Memory B cell (primary cell): ENCODE measurements at regions not wholly inside any gene's neighbourhood (a gene's known extent, or its start where the extent isn't known, plus 50 kb on each side); places are given as distances from the start of the nearest gene placed in this dataset.
"Not testable (repeated sequence)": the region's sequence is repeated elsewhere in the genome, so short reads cannot be mapped to it uniquely, and the experiment has no call there.

Source experiments
- ATAC-seq: fragments of 150-1000 bp; cut with Tn5 transposase; 2 replicates; pipeline ENCODE4 v1.10.0; 2021; ENCODE audit warnings: low read depth, mild to moderate bottlenecking, moderate library complexity
- DNase-seq, 2 donors: peaks; one replicate each; pipeline ENCODE4 v3.0.0; 2022; ENCODE audit warnings: low spot score in 2 of 2
- H3K27ac Mint-ChIP-seq: one replicate; pipeline ENCODE4 v1.8.0; 2022; ENCODE audit warnings: mild to moderate bottlenecking, moderate library complexity, mixed read lengths
- H3K27me3 Mint-ChIP-seq: one replicate; pipeline ENCODE4 v1.8.0; 2022; ENCODE audit warnings: mixed read lengths
- H3K36me3 Mint-ChIP-seq: one replicate; pipeline ENCODE4 v1.8.0; 2022; ENCODE audit warnings: mild to moderate bottlenecking, mixed read lengths
- H3K4me1 Mint-ChIP-seq: one replicate; pipeline ENCODE4 v1.8.0; 2022; ENCODE audit warnings: mixed read lengths
- H3K4me3 Mint-ChIP-seq: one replicate; pipeline ENCODE4 v1.8.0; 2022; ENCODE audit warnings: mild to moderate bottlenecking, moderate library complexity, mixed read lengths
- H3K9me3 Mint-ChIP-seq: one replicate; pipeline ENCODE4 v1.8.0; 2022; ENCODE audit warnings: mixed read lengths

DNA sequence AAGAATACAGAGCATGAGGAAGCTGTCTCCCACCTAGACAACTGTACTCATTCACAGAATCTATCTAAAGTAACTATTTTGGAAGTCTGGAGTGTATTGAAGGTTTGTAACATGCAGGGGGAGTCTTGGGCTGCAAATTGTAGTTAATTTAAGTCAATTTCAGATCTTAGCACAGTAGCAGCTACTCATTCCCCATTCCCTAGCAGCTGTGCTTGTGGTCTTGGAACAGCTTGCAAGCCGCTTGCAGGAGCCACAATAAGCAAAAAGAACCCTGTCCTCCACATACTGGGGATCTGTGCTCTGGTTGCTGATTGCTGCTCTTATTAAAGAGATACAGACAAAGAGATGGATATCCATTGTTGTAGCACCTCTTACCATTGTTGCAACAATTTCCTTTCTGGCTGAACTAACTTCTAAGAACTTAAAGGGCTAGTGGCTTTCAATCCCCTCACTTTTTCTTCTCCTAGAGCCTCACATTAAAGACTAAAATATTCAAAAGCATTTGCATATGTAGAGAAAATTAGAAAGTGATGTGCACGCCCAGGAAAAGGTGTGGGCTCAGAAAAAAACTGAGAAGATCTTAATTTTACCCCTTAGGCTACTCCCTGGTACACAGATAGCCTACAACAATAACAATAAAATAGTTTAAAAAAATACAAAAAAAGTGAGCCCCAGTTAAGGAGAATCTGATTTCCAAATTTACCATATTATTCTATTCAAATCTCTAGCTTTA is 1775.1 kb upstream of the PIK3C3 start:
- Mint-ChIP-seq H3K27me3 (no peaks in the 10 kb centered on the region), H3K9me3 (peaks cover 8% of the 10 kb centered on the region), H3K36me3 (no peaks in the 10 kb centered on the region), H3K27ac (no peak overlapping the region), H3K4me3 (no peak overlapping the region), H3K4me1 (no peaks in the 10 kb centered on the region)
- ATAC-seq (no peak), DNase-seq (no peak)

DNA sequence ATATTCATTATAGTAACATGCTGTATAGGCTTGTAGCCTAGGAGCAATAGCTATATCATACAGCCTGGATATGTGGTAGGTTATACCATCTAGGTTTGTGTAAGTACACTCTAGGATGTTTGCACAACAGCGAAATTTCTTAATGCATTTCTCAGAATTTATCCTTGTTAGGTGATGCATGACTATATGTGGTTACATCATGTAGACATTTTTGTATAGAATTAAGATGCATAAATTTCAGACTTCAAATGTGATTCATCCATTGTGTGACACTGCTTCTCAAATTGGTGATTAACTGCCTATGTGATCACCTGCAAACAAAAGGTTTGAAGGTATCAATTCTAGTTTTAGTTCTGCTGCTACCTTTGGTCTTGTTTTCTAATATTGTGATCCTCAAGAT is 1787.0 kb upstream of the PIK3C3 start:
- no peaks in the 10 kb centered on the region for H3K36me3 Mint-ChIP-seq
- no peak for ATAC-seq
- H3K27ac Mint-ChIP-seq = no peak overlapping the region
- no peak for DNase-seq
- H3K9me3 Mint-ChIP-seq = peaks cover 3% of the 10 kb centered on the region
- no peaks in the 10 kb centered on the region for H3K4me1 Mint-ChIP-seq
- no peaks in the 10 kb centered on the region for H3K27me3 Mint-ChIP-seq
- no peak overlapping the region for H3K4me3 Mint-ChIP-seq

DNA sequence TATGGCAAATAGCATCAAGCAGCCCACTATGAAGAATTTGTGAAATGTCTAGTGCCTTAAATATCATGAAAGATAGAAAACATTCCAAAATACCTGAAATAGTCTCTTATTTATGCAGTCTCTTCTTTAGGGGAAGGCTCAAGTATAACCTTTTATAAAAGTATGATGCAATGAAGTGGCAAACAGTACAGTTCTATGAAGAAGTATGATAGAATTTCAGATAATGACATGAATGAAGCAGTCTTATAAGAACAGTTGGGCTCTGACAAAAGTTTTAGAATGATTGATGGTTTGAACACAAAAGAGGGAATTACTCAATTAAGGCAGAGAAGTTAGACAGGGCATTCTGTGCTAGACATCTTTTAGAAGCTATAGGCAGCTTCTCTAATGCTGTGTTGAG is 1791.8 kb upstream of the PIK3C3 start:
- DNase-seq = no peak
- H3K9me3 Mint-ChIP-seq = peaks cover 2% of the 10 kb centered on the region
- H3K27me3 Mint-ChIP-seq = no peaks in the 10 kb centered on the region
- no peak overlapping the region for H3K27ac Mint-ChIP-seq
- no peak for ATAC-seq
- no peaks in the 10 kb centered on the region for H3K36me3 Mint-ChIP-seq
- no peak overlapping the region for H3K4me3 Mint-ChIP-seq
- no peaks in the 10 kb centered on the region for H3K4me1 Mint-ChIP-seq

DNA sequence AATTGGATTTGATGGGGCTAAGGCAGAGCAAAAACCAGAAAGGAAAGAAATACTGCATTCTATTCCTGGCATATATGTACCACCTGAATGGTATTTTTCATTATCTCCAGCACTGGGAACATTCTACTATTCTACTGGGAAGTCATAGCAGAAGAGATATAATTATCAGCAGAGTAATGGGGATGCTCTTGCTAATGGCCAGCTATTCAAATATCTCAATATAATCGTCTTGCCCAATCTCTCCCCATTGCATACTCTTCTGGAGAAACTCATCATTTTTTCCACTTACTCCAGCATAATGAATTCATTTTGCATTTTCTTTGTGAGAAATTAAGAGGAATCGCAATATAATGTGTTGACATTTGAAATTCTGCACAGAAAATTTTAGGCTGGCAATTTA is 1794.7 kb upstream of the PIK3C3 start:
- no peak for DNase-seq
- H3K4me1 Mint-ChIP-seq = no peaks in the 10 kb centered on the region
- no peaks in the 10 kb centered on the region for H3K36me3 Mint-ChIP-seq
- H3K27ac Mint-ChIP-seq = no peak overlapping the region
- H3K27me3 Mint-ChIP-seq = no peaks in the 10 kb centered on the region
- no peak overlapping the region for H3K4me3 Mint-ChIP-seq
- peaks cover 5% of the 10 kb centered on the region for H3K9me3 Mint-ChIP-seq
- no peak for ATAC-seq

DNA sequence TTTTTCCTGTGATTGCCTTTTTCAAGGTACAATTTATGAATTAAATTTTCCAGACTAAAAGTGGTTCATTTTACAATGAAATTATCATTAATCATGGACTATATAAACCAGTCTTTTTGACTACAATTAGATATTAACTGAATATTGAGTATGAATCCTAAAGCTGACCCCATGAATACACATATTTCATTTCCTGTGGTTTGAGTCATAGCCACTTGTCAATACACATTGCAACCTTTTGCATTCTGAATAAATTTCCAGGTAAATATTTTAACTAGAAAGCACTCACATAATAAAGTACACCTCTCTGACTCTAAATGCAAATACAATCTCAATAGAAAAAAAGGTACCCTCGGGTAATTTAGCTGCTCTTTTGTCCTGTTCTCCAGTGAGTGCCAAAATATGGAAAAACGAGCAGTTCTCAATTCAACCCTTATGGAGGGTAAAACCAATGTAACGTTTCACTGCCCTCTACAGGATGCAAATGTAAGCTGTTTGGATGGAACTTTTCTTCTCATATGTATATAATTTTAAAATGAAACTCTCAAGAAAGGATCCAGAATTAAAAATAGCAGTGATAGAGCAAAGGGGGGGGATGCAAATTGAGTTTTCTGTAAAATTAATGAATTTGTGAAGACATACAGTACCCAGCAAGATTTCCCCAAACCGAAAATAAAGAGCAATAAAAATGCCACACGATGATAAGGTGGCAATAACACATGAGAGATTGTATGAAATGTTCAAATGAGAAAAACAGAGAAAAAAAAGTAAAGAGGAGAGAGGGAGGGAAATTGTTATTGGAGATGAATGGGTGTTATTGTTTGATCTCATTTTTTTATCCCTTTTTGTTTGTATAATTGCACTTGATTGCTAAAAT is 1795.7 kb upstream of the PIK3C3 start:
- DNase-seq (no peak), ATAC-seq (no peak)
- H3K27ac Mint-ChIP-seq = no peak overlapping the region
- no peaks in the 10 kb centered on the region for H3K36me3 Mint-ChIP-seq
- no peak overlapping the region for H3K4me3 Mint-ChIP-seq
- H3K9me3 Mint-ChIP-seq = peaks cover 5% of the 10 kb centered on the region
- no peaks in the 10 kb centered on the region for H3K27me3 Mint-ChIP-seq
- no peaks in the 10 kb centered on the region for H3K4me1 Mint-ChIP-seq

DNA sequence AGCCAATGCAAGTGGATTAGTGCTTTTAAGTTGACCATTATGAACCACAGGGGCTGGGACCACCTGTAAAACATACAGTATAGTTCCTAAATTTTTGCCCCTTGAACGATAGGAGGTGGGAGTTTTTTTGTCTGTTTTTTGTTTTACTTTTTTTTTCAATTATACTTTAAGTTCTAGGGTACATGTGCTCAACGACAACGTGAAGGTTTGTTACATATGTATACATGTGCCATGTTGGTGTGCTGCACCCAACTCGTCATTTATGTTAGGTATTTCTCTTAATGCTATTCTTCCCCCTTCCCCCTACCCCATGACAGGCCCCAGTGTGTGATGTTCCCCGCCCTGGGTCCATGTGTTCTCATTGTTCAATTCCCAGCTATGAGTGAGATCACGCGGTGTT is 1797.9 kb upstream of the PIK3C3 start:
- no peak for ATAC-seq
- Mint-ChIP-seq H3K36me3 (no peaks in the 10 kb centered on the region), H3K27ac (no peak overlapping the region), H3K9me3 (peaks cover 4% of the 10 kb centered on the region), H3K27me3 (no peaks in the 10 kb centered on the region), H3K4me3 (no peak overlapping the region), H3K4me1 (no peaks in the 10 kb centered on the region)
- no peak for DNase-seq

DNA sequence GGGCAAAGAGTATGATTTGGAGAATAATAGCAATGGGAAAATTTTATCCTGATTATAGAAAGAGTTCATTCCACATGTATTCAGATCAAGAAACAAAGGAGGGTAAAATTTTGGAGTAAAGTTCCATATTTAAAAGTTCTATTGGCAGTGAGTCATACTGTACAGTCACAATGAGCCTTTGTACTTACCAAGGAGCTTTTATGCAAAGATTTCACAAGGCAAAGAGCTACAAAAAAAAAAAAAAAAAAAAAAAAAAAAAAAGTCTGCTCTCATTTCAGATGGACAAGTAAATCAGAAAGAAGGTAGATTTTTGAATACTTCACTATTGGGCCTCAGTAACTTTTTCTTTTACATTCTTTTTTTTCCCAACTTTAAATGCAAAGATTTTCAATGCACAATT is 1802.2 kb upstream of the PIK3C3 start:
- H3K27me3 Mint-ChIP-seq = no peaks in the 10 kb centered on the region
- H3K27ac Mint-ChIP-seq = no peak overlapping the region
- peaks cover 4% of the 10 kb centered on the region for H3K9me3 Mint-ChIP-seq
- H3K4me1 Mint-ChIP-seq = no peaks in the 10 kb centered on the region
- H3K36me3 Mint-ChIP-seq = no peaks in the 10 kb centered on the region
- no peak for DNase-seq
- ATAC-seq = no peak
- H3K4me3 Mint-ChIP-seq = no peak overlapping the region

DNA sequence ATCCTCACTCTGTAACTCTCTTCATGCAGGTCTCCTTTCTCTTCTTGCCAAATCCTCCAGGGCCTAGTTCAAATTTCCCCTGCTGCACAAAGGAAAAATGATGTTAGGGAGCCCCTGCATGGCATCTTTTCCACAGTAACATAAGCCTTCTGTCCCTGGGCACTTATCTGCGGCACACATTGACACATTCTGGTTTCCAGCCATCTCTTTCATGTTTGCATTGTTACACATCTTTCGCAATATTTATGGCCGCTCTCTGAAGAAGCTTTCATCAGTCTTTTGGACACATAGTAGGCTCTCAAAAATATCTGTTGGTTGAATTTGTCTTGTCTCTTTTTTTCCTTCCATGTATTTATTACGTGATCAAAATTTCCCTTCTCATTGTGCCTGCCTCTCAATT is 1806.1 kb upstream of the PIK3C3 start:
- ATAC-seq = no peak
- DNase-seq = no peak
- H3K27ac Mint-ChIP-seq = no peak overlapping the region
- no peak overlapping the region for H3K4me3 Mint-ChIP-seq
- peaks cover 1% of the 10 kb centered on the region for H3K9me3 Mint-ChIP-seq
- H3K27me3 Mint-ChIP-seq = no peaks in the 10 kb centered on the region
- no peaks in the 10 kb centered on the region for H3K36me3 Mint-ChIP-seq
- H3K4me1 Mint-ChIP-seq = no peaks in the 10 kb centered on the region

DNA sequence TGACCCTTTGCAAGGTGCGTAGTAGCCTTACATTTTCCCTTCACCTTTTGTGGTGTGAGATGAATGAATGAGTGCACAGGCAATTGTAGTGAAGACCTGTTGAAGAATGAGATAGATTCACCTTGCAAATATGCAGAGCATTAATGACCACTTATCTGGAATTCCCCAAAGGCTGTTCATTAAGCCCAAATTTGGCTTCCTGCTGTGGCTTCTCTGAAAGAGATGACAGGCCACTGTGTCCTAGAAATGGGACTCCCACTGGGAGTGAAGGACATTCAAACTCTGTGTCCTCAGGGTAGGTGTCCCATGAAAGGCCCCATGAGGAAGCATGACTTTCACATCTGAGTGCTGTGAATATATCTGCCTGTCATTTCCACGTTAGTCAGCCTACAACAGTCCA is 1821.8 kb upstream of the PIK3C3 start:
- Mint-ChIP-seq H3K36me3 (no peaks in the 10 kb centered on the region), H3K27me3 (no peaks in the 10 kb centered on the region), H3K9me3 (peaks cover 13% of the 10 kb centered on the region), H3K4me1 (no peaks in the 10 kb centered on the region), H3K27ac (no peak overlapping the region), H3K4me3 (no peak overlapping the region)
- no peak for ATAC-seq
- DNase-seq = no peak

DNA sequence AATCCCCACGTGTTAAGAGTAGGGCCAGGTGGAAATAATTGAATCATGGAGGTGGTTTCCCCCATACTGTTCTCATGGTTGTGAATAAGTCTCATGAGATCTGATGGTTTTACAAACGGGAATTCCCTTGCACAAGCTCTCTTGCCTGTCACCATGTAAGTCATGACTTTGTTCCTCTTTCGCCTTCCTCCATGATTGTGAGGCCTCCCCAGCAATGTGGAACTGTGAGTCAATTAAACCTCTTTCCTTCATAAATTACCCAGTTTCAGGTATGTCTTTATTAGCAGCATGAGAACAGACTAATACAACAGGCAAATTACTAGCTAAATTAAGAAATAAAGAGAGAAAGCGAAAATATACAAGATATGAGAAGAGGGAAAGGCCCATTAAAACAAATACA is 1822.6 kb upstream of the PIK3C3 start:
- ATAC-seq, H3K27me3 Mint-ChIP-seq, H3K4me3 Mint-ChIP-seq, H3K27ac Mint-ChIP-seq, H3K4me1 Mint-ChIP-seq, H3K36me3 Mint-ChIP-seq, DNase-seq: not testable (repeated sequence)
- peaks cover 12% of the 10 kb centered on the region for H3K9me3 Mint-ChIP-seq

DNA sequence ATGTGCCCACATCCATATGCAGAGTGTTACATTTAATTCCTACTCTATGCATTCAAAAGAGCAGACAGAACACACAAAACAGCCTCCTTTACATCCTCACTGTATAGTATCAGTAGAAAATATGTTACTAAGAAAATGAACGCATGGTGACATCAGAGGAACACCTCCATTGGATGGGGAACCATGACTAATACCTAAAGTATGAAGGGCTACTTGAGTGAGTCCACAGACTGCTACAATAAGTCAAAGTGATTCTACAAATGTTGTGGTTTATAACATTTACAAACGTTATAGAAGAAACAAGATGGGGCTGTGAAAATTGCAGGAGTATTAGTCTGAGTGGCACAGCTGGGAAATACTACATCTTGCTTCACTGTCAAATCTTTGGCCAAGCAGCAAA is 1830.9 kb upstream of the PIK3C3 start:
- DNase-seq = no peak
- Mint-ChIP-seq H3K27me3 (no peaks in the 10 kb centered on the region), H3K36me3 (no peaks in the 10 kb centered on the region), H3K9me3 (peaks cover 2% of the 10 kb centered on the region), H3K4me3 (no peak overlapping the region), H3K4me1 (no peaks in the 10 kb centered on the region), H3K27ac (no peak overlapping the region)
- ATAC-seq = no peak

DNA sequence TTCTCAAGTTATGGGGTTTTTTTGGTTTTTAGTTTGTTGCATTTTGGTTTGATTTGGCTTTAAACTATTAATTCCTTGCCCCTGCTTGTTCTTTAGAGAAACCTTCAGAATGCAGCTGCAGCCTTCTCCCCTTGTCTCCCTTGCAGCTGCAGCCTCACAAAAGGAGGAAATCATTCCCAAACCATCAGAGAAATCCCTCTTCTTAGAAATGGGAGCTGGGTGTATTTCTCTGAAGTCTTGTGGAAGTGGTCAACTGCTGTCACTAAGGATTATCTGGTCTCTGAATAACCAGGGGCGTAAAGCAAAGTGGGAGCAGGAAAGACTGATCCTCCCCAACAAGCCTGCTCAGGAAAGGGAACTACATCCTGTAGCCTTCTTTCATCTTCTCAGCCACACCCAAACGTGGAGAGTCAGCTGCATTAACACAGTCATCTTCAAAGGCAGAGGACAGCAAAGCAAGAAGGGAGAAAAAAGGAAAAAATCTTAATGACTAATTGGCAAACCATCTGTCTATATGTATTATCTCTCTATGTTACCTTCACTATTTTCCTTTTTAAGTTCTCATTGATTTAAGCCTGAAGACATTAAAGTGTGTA is 1834.1 kb upstream of the PIK3C3 start:
- H3K27me3 Mint-ChIP-seq = no peaks in the 10 kb centered on the region
- H3K36me3 Mint-ChIP-seq = no peaks in the 10 kb centered on the region
- H3K9me3 Mint-ChIP-seq = peaks cover 6% of the 10 kb centered on the region
- ATAC-seq (no peak), DNase-seq (no peak)
- no peaks in the 10 kb centered on the region for H3K4me1 Mint-ChIP-seq
- H3K4me3 Mint-ChIP-seq = no peak overlapping the region
- no peak overlapping the region for H3K27ac Mint-ChIP-seq

DNA sequence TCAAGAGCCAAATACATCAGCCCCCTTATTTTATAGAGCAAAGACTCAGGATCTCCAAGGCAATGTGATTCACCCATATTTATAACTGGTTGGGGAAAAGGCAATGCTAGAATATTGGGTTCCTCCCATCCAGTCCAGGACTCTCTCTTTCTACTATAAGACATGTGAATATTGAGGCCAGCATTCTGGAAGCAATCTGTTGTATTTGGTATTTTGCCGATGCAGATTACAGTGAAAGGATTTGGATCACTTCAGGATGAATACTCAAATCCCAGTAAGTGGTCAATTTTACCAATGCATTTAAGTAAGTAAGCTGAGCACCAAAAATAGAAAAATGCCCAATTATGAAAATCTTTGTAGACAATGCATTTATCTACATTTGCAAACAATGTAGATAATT is 1834.7 kb upstream of the PIK3C3 start:
- Mint-ChIP-seq H3K4me3 (no peak overlapping the region), H3K27ac (no peak overlapping the region), H3K4me1 (no peaks in the 10 kb centered on the region), H3K9me3 (peaks cover 6% of the 10 kb centered on the region), H3K27me3 (no peaks in the 10 kb centered on the region), H3K36me3 (no peaks in the 10 kb centered on the region)
- DNase-seq (no peak), ATAC-seq (no peak)

DNA sequence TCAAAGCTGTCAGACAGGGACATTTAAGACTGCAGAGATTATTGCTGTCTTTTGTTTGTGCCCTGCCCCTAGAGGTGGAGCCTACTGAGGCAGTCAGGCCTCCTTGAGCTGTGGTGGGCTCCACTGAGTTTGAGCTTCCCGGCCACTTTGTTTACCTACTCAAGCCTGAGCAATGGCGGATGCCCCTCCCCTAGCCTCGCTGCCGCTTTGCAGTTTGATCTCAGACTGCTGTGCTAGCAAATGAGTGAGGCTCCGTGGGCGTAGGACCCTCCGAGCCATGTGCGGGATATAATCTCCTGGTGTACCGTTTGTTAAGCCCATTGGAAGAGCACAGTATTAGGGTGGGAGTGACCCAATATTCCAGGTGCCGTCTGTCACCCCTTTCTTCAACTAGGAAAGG is 1835.5 kb upstream of the PIK3C3 start:
- DNase-seq, H3K27ac Mint-ChIP-seq, H3K36me3 Mint-ChIP-seq, H3K4me1 Mint-ChIP-seq, H3K9me3 Mint-ChIP-seq, ATAC-seq, H3K4me3 Mint-ChIP-seq, H3K27me3 Mint-ChIP-seq: not testable (repeated sequence)
